Ascending aorta (tissue), 2 donors: ENCODE measurements at regions not wholly inside any gene's neighbourhood (a gene's known extent, or its start where the extent isn't known, plus 50 kb on each side); places are given as distances from the start of the nearest gene placed in this dataset.
"Not testable (repeated sequence)": the region's sequence is repeated elsewhere in the genome, so short reads cannot be mapped to it uniquely, and the experiment has no call there.

Experiments used
- DNase-seq, 2 donors: peaks; one replicate each; pipeline ENCODE4 v3.0.0-alpha.2; 2019; ENCODE audit warnings: low spot score in 2 of 2
- H3K27ac ChIP-seq, 2 donors: fragments of 200-600 bp; sonication (generic); one replicate each; pipeline ENCODE4 v1.5.1; 2016 to 2017; ENCODE audit warnings: mild to moderate bottlenecking in 1 of 2
- H3K27me3 ChIP-seq: fragments of 200-600 bp; sonication (generic); one replicate; pipeline ENCODE4 v1.5.1; 2017
- H3K36me3 ChIP-seq, 2 donors: fragments of 200-600 bp; sonication (generic); one replicate each; pipeline ENCODE4 v1.5.1; 2016
- H3K4me1 ChIP-seq, 2 donors: fragments of 200-600 bp; sonication (generic); one replicate each; pipeline ENCODE4 v1.5.1; 2016 to 2017; ENCODE audit warnings: mild to moderate bottlenecking in 1 of 2
- H3K4me3 ChIP-seq, 2 donors: fragments of 200-600 bp; sonication (generic); one replicate each; pipeline ENCODE4 v1.5.1; 2016 to 2017; ENCODE audit warnings: mild to moderate bottlenecking in 1 of 2
- H3K9me3 ChIP-seq, 2 donors: fragments of 200-600 bp; sonication (generic); one replicate each; pipeline ENCODE4 v1.5.1; 2016
- CTCF ChIP-seq, 3 experiments: fragments of 200-600 bp in 2 of 3; fragments of 450-650 bp in 1 of 3; sonication (generic) in 2 of 3; IDR thresholded peaks; one replicate each; pipeline ENCODE4 v1.5.1; 2016 to 2019; ENCODE audit warnings: antibody characterized with exemption in 3 of 3, mild to moderate bottlenecking in 1 of 3, moderate library complexity in 1 of 3
- intact Hi-C: fragments of 100-400 bp; cut with DNase I; formaldehyde crosslinking; loops from one replicate; pipeline ENCODE4 v1.15.1; 2023

- H3K27ac ChIP-seq = no peak overlapping the region
- no peaks in the 10 kb centered on the region for H3K27me3 ChIP-seq
- no peaks in the 10 kb centered on the region for H3K36me3 ChIP-seq
- no peak for TF ChIP-seq CTCF (IDR thresholded peaks at IDR 0.05)
- no peaks in the 10 kb centered on the region for H3K9me3 ChIP-seq
- DNase-seq = no peak
- intact Hi-C loops = no loop called here
- H3K4me1 ChIP-seq = no peaks in the 10 kb centered on the region
- no peak overlapping the region for H3K4me3 ChIP-seq
Measured at GRCh38 chr18:42510540-42510939, 555.5 kb downstream of the PIK3C3 start.

GRCh38 chr18:42513441-42513840, 558.4 kb downstream of the PIK3C3 start:
- no peak for DNase-seq
- H3K9me3 ChIP-seq = no peaks in the 10 kb centered on the region
- intact Hi-C loops = no loop called here
- H3K36me3 ChIP-seq = no peaks in the 10 kb centered on the region
- H3K27ac ChIP-seq = no peak overlapping the region
- H3K27me3 ChIP-seq = no peaks in the 10 kb centered on the region
- H3K4me3 ChIP-seq = no peak overlapping the region
- no peaks in the 10 kb centered on the region for H3K4me1 ChIP-seq
- no peak for TF ChIP-seq CTCF (IDR thresholded peaks at IDR 0.05)

- Histone ChIP-seq H3K9me3 (no peaks in the 10 kb centered on the region), H3K4me1 (no peaks in the 10 kb centered on the region), H3K27ac (no peak overlapping the region), H3K36me3 (no peaks in the 10 kb centered on the region), H3K27me3 (no peaks in the 10 kb centered on the region), H3K4me3 (no peak overlapping the region)
- intact Hi-C loops = no loop called here
- DNase-seq = no peak
- no peak for TF ChIP-seq CTCF (IDR thresholded peaks at IDR 0.05)
Measured at GRCh38 chr18:42514512-42514911, 559.5 kb downstream of the PIK3C3 start.

- TF ChIP-seq CTCF (IDR thresholded peaks at IDR 0.05) = no peak
Measured at GRCh38 chr18:42517896-42518295, 562.9 kb downstream of the PIK3C3 start.

GRCh38 chr18:42518331-42518730, 563.3 kb downstream of the PIK3C3 start:
- H3K4me3 ChIP-seq, H3K27me3 ChIP-seq, H3K27ac ChIP-seq, H3K9me3 ChIP-seq, intact Hi-C loops, H3K4me1 ChIP-seq, H3K36me3 ChIP-seq, DNase-seq: not testable (repeated sequence)

More at GRCh38 chr18:42517896-42518295, 562.9 kb downstream of the PIK3C3 start:
- intact Hi-C loops = no loop called here
- Histone ChIP-seq H3K9me3 (no peaks in the 10 kb centered on the region), H3K27me3 (no peaks in the 10 kb centered on the region), H3K27ac (no peak overlapping the region), H3K36me3 (no peaks in the 10 kb centered on the region), H3K4me3 (no peak overlapping the region), H3K4me1 (no peaks in the 10 kb centered on the region)
- no peak for DNase-seq

- Histone ChIP-seq H3K27ac (no peak overlapping the region), H3K4me3 (no peak overlapping the region), H3K4me1 (no peaks in the 10 kb centered on the region), H3K36me3 (no peaks in the 10 kb centered on the region), H3K27me3 (no peaks in the 10 kb centered on the region), H3K9me3 (no peaks in the 10 kb centered on the region)
- TF ChIP-seq CTCF (IDR thresholded peaks at IDR 0.05) = no peak
- intact Hi-C loops = no loop called here
- DNase-seq = no peak
Measured at GRCh38 chr18:42520138-42520537, 565.1 kb downstream of the PIK3C3 start.
